ENCODE measurements at regions not wholly inside any gene's neighbourhood (a gene's known extent, or its start where the extent isn't known, plus 50 kb on each side); places are given as distances from the start of the nearest gene placed in this dataset.

GRCh38 chr17:72392056-72393010 is 271.5 kb downstream of the SOX9 start:
- ChIA-PET POLR2A (no interaction called here), CTCF (interaction anchor here (0.7 to 1.0 kb wide), 2 partner anchors 39 to 165 kb away, joined by 3 to 4 read pairs; no protein-coding TSS in a partner anchor)
- Mint-ChIP-seq H3K4me3 (no peak overlapping the region), H3K27me3 (ENCODE audit: low read depth) (peaks cover 15% of the 10 kb centered on the region), H3K27ac (no peak overlapping the region), H3K36me3 (no peaks in the 10 kb centered on the region), H3K9me3 (no peaks in the 10 kb centered on the region), H3K4me1 (peaks cover 29% of the 10 kb centered on the region)
- no peak for DNase-seq (ENCODE audit: low spot score)
- TF ChIP-seq CBFB (CRISPR knock-in tag; IDR thresholded peaks at IDR 0.05; ENCODE audit: low read depth) (no peak), SMAD4 (CRISPR knock-in tag; IDR thresholded peaks at IDR 0.05) (no peak), FOXK1 (CRISPR knock-in tag; IDR thresholded peaks at IDR 0.05) (no peak), ATF6 (CRISPR knock-in tag; IDR thresholded peaks at IDR 0.05) (no peak), TEAD1 (CRISPR knock-in tag; IDR thresholded peaks at IDR 0.05) (no peak), PREB (CRISPR knock-in tag; IDR thresholded peaks at IDR 0.05; ENCODE audit: borderline replicate concordance) (no peak), ZNF396 (CRISPR knock-in tag; IDR thresholded peaks at IDR 0.05; ENCODE audit: borderline replicate concordance) (no peak), SMAD3 (CRISPR knock-in tag; IDR thresholded peaks at IDR 0.05; ENCODE audit: borderline replicate concordance) (no peak), ZNF263 (CRISPR knock-in tag; IDR thresholded peaks at IDR 0.05; ENCODE audit: low read depth) (no peak), NFYB (CRISPR knock-in tag; conservative IDR thresholded peaks at IDR 0.05; ENCODE audit: low read depth) (no peak)
- no peak for ATAC-seq

GRCh38 chr17:72393553-72393952 is 272.7 kb downstream of the SOX9 start:
- Mint-ChIP-seq H3K27me3 (ENCODE audit: low read depth) (peaks cover 10% of the 10 kb centered on the region), H3K4me1 (peaks cover 22% of the 10 kb centered on the region), H3K9me3 (no peaks in the 10 kb centered on the region; the same call in 1 of the 2 replicates), H3K36me3 (no peaks in the 10 kb centered on the region), H3K27ac (no peak overlapping the region), H3K4me3 (no peak overlapping the region)
- POLR2A ChIA-PET: interaction anchor here (0.6 kb wide), 1 partner anchor 780 kb away, joined by 3 read pairs; no protein-coding TSS in a partner anchor
- CTCF ChIA-PET: interaction anchor here (1.0 to 1.8 kb wide), 2 partner anchors 37 to 332 kb away, joined by 3 to 11 read pairs; no protein-coding TSS in a partner anchor
- no peak for ATAC-seq
- DNase-seq (ENCODE audit: low spot score): no peak
- TF ChIP-seq ZBTB21 (CRISPR knock-in tag; IDR thresholded peaks at IDR 0.05; ENCODE audit: borderline replicate concordance) (no peak), CDX4 (CRISPR knock-in tag; IDR thresholded peaks at IDR 0.05; ENCODE audit: borderline replicate concordance) (no peak), ZMAT4 (CRISPR knock-in tag; IDR thresholded peaks at IDR 0.05) (no peak), ZNF138 (CRISPR knock-in tag; conservative IDR thresholded peaks at IDR 0.05) (no peak), ZNF263 (CRISPR knock-in tag; IDR thresholded peaks at IDR 0.05; ENCODE audit: low read depth) (peak; percentile 39; the same call in 1 of the 2 replicates), CREB1 (CRISPR knock-in tag; IDR thresholded peaks at IDR 0.05) (no peak), KAT7 (CRISPR knock-in tag; IDR thresholded peaks at IDR 0.05; ENCODE audit: borderline replicate concordance) (no peak), MXD4 (CRISPR knock-in tag; IDR thresholded peaks at IDR 0.05; ENCODE audit: borderline replicate concordance) (no peak), FOXP4 (CRISPR knock-in tag; IDR thresholded peaks at IDR 0.05) (no peak), ATF2 (CRISPR knock-in tag; IDR thresholded peaks at IDR 0.05; ENCODE audit: borderline replicate concordance, low read depth) (no peak), ZNF121 (CRISPR knock-in tag; IDR thresholded peaks at IDR 0.05) (no peak), ELF4 (CRISPR knock-in tag; IDR thresholded peaks at IDR 0.05; ENCODE audit: low read depth) (no peak), USF2 (CRISPR knock-in tag; IDR thresholded peaks at IDR 0.05) (no peak), HMGXB4 (CRISPR knock-in tag; IDR thresholded peaks at IDR 0.05) (no peak)

All from WTC11 (cell line).